KMS-11 (cell line): ENCODE measurements at regions not wholly inside any gene's neighbourhood (a gene's known extent, or its start where the extent isn't known, plus 50 kb on each side); places are given as distances from the start of the nearest gene placed in this dataset.

Experiments
- H2AFZ ChIP-seq: fragments of 200-600 bp; sonication (generic); 2 replicates; pipeline ENCODE4 v1.6.1; 2016; ENCODE audit warnings: antibody characterized with exemption, mixed run types, low read depth
- H3K27ac ChIP-seq: fragments of 200-600 bp; sonication (generic); 2 replicates; pipeline ENCODE4 v1.6.1; 2016; ENCODE audit warnings: mild to moderate bottlenecking, mixed run types
- H3K27me3 ChIP-seq: fragments of 200-600 bp; sonication (generic); 2 replicates; pipeline ENCODE4 v1.6.1; 2017; ENCODE audit warnings: mild to moderate bottlenecking, low read depth, mixed run types, moderate library complexity; ENCODE audit not compliant: insufficient read depth
- H3K36me3 ChIP-seq: fragments of 200-600 bp; sonication (generic); 2 replicates; pipeline ENCODE4 v1.6.1; 2017; ENCODE audit warnings: mild to moderate bottlenecking, mixed run types; ENCODE audit not compliant: insufficient read depth
- H3K4me1 ChIP-seq: fragments of 200-600 bp; sonication (generic); 2 replicates; pipeline ENCODE4 v1.6.1; 2016; ENCODE audit warnings: mild to moderate bottlenecking, low read depth, mixed run types; ENCODE audit not compliant: poor library complexity, severe bottlenecking
- H3K4me2 ChIP-seq: fragments of 200-600 bp; sonication (generic); 2 replicates; pipeline ENCODE4 v1.7.0; 2016; ENCODE audit warnings: mild to moderate bottlenecking, mixed run types
- H3K4me3 ChIP-seq: fragments of 200-600 bp; sonication (generic); IDR thresholded peaks from 2 replicates; pipeline ENCODE4 v1.6.1; 2017; ENCODE audit warnings: low read depth, low read length, mixed read lengths; ENCODE audit not compliant: insufficient read depth
- H3K79me2 ChIP-seq: fragments of 200-600 bp; sonication (generic); 2 replicates; pipeline ENCODE4 v1.6.1; 2016; ENCODE audit warnings: low read depth, mixed run types; ENCODE audit not compliant: insufficient read depth
- H3K9ac ChIP-seq: fragments of 200-600 bp; sonication (generic); 2 replicates; pipeline ENCODE4 v1.6.1; 2016; ENCODE audit warnings: mild to moderate bottlenecking, mixed run types
- H4K20me1 ChIP-seq: fragments of 200-600 bp; sonication (generic); 2 replicates; pipeline ENCODE4 v1.6.1; 2016; ENCODE audit warnings: mild to moderate bottlenecking, mixed run types; ENCODE audit not compliant: insufficient read depth
- TF ChIP-seq, protein P1 (sequence below): fragments of 200-600 bp; sonication (generic); conservative IDR thresholded peaks from 2 replicates; pipeline ENCODE4 v1.6.1; 2017; ENCODE audit warnings: low read depth, mild to moderate bottlenecking, antibody characterized with exemption, low read length, moderate library complexity, mixed read lengths

DNA sequence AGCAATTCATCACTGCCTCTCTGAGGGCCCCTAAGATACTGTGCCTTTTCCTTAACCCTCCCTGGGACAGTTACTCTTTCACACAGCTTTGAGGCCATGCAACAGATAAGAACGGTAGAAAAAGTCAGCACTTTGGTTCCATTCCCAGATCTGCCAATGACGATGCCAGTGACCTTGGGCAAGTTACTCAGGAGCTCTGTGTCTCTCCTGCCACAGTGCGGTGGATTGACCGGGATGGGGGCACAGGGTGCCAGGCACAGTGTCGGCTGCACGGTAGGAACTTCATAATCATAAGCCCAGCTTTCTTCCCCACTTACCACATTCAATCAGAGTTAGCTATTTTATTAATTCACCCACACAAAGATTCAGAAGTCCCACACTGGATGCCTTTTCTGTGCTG is 1041.8 kb downstream of the TBC1D22A start:
- TF ChIP-seq, protein P1, sequence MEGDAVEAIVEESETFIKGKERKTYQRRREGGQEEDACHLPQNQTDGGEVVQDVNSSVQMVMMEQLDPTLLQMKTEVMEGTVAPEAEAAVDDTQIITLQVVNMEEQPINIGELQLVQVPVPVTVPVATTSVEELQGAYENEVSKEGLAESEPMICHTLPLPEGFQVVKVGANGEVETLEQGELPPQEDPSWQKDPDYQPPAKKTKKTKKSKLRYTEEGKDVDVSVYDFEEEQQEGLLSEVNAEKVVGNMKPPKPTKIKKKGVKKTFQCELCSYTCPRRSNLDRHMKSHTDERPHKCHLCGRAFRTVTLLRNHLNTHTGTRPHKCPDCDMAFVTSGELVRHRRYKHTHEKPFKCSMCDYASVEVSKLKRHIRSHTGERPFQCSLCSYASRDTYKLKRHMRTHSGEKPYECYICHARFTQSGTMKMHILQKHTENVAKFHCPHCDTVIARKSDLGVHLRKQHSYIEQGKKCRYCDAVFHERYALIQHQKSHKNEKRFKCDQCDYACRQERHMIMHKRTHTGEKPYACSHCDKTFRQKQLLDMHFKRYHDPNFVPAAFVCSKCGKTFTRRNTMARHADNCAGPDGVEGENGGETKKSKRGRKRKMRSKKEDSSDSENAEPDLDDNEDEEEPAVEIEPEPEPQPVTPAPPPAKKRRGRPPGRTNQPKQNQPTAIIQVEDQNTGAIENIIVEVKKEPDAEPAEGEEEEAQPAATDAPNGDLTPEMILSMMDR: no peak
- H2AFZ ChIP-seq: no peak overlapping the region

DNA sequence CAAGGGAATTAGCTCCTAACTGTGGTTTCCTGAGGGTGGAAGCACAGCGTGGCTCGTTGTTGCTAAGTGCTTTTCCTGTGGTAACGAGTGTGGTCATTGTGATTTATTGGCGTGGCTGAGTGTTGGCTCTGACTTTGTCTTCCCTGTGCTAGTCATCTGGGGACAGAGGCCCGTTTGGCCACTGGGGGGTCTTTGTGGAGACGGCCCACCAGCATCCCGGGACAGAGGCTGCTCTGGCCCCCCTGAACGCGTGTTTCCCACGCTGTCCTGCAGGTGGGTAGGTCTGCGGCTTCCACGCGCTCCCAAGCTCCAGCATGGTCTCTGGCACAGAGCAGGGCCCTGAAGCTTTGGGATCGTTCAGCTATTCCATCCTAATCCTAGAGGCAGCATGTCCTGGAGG is 1040.0 kb downstream of the TBC1D22A start:
- no peaks in the 10 kb centered on the region for H3K27me3 ChIP-seq
- TF ChIP-seq, protein P1: no peak
- no peaks in the 10 kb centered on the region for H3K36me3 ChIP-seq
- H3K9ac ChIP-seq: no peak overlapping the region
- H3K4me2 ChIP-seq: no peak overlapping the region
- H3K79me2 ChIP-seq: no peaks in the 10 kb centered on the region
- no peak overlapping the region for H2AFZ ChIP-seq
- no peak overlapping the region for H3K4me3 ChIP-seq
- H3K4me1 ChIP-seq: no peaks in the 10 kb centered on the region
- no peak overlapping the region for H3K27ac ChIP-seq
- no peaks in the 10 kb centered on the region for H4K20me1 ChIP-seq

More for the DNA sequence above, 1041.8 kb downstream of the TBC1D22A start:
- H3K9ac ChIP-seq: no peak overlapping the region
- no peaks in the 10 kb centered on the region for H3K27me3 ChIP-seq
- no peak overlapping the region for H3K27ac ChIP-seq
- no peaks in the 10 kb centered on the region for H3K4me1 ChIP-seq
- H3K4me3 ChIP-seq: no peak overlapping the region
- H4K20me1 ChIP-seq: no peaks in the 10 kb centered on the region
- no peaks in the 10 kb centered on the region for H3K79me2 ChIP-seq
- H3K36me3 ChIP-seq: no peaks in the 10 kb centered on the region
- no peak overlapping the region for H3K4me2 ChIP-seq

DNA sequence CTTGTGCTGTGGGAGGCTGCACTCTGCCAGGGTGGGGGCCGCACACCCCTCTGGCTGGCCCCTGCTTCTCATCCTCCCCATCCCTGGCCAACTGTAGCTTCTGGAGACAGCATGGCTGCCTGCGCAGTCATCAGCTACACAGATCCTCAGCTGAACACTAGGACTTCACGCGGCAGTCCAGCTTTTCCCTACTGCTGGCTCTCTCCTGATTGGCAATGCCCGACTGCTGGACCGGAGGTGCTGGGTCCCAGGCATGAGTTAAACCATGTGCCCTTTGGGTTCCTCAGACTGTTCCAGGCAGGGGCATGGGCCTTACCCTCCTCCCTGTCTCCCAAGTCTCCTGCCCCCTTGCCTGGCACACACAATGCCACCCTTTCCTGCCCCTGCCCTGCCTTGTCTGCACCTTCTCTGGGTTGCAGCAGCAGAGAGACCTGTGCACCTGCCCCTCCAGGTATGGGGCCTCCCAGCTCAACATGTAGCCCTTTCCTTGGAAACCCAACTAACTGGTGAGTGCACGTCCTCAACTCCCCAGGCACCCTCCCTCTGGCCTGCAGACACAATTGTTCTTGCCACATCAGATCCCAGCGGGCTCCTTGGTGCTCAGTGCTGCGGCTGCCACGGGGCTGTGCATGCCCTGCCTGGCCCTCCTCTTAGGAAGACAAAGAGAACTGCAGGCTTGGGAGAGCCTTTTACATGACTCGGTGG is 1039.2 kb downstream of the TBC1D22A start:
- no peak overlapping the region for H3K9ac ChIP-seq
- no peaks in the 10 kb centered on the region for H3K4me1 ChIP-seq
- TF ChIP-seq, protein P1: no peak
- H3K27ac ChIP-seq: no peak overlapping the region
- no peak overlapping the region for H3K4me3 ChIP-seq
- no peaks in the 10 kb centered on the region for H4K20me1 ChIP-seq
- no peak overlapping the region for H2AFZ ChIP-seq
- no peaks in the 10 kb centered on the region for H3K36me3 ChIP-seq
- no peaks in the 10 kb centered on the region for H3K79me2 ChIP-seq
- H3K27me3 ChIP-seq: no peaks in the 10 kb centered on the region
- H3K4me2 ChIP-seq: no peak overlapping the region

DNA sequence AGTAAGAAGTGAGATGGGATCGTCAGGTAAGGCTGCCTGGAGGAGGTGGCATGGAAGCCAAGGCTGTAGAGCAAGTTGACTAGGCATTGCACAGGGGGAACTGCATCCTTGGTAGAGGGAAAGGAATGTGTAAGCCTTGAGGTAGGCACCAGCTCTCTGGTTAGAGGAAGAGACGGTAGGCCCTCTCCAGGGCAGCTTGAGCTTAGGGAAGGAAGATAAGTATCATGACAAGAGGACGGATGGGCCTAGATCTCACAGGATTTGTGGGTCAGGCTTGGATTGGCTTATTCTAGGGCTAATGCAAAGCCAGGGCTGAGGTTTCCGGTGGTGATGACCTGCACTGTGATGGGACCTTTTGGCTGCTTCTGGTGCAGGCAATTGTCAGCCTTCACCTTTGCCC is 1035.8 kb downstream of the TBC1D22A start:
- TF ChIP-seq, protein P1: no peak

More for the DNA sequence above, 1035.8 kb downstream of the TBC1D22A start:
- H3K27ac ChIP-seq: no peak overlapping the region
- no peaks in the 10 kb centered on the region for H3K79me2 ChIP-seq
- no peak overlapping the region for H2AFZ ChIP-seq
- H4K20me1 ChIP-seq: no peaks in the 10 kb centered on the region
- no peaks in the 10 kb centered on the region for H3K36me3 ChIP-seq
- no peaks in the 10 kb centered on the region for H3K4me1 ChIP-seq
- no peak overlapping the region for H3K4me3 ChIP-seq
- H3K27me3 ChIP-seq: no peaks in the 10 kb centered on the region
- H3K4me2 ChIP-seq: no peak overlapping the region
- H3K9ac ChIP-seq: no peak overlapping the region
